Vagina (tissue), 2 donors: ENCODE measurements at regions not wholly inside any gene's neighbourhood (a gene's known extent, or its start where the extent isn't known, plus 50 kb on each side); places are given as distances from the start of the nearest gene placed in this dataset.

Experiments used
- POLR2AphosphoS5 ChIP-seq, 2 donors: sonication (generic); formaldehyde crosslinking; IDR thresholded peaks; one replicate each; pipeline ENCODE4 v1.9.0; 2017; ENCODE audit warnings: antibody characterized with exemption in 2 of 2, mild to moderate bottlenecking in 2 of 2, low read depth in 1 of 2; ENCODE audit not compliant: insufficient read depth in 1 of 2
- TF ChIP-seq, protein P1 (sequence below), 3 experiments: fragments of 450-650 bp in 2 of 3; fragments of 200-600 bp in 1 of 3; sonication (generic) in 1 of 3; IDR thresholded peaks; one replicate each; pipeline ENCODE4 v1.5.1; 2017 to 2019; ENCODE audit warnings: antibody characterized with exemption in 3 of 3, mild to moderate bottlenecking in 2 of 3, moderate library complexity in 2 of 3

DNA sequence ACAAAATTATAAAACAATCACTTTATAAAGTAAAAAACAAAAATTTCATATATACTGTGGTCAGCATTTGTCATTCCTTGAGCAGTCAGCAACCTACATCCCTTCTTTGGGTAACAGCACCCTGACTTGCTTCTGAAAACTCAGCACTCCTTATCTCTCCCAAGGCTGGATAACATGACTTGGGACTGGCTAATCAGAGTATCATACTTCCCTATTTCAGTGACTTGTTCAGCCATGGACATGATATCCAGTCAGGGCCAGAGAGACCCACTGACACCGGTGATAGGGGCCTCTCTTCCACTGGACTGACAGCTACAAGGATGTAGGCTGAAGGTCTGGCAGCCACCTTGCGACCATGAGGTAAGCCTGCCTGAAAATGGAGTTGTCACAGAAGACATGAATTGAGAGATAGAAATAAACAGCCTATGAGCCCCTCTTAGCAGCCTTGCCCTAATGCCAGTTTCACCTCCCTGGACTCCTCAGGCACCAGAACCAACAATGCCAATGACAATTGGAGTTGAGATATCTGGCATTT is 84.4 kb upstream of the NEBL start:
- TF ChIP-seq, protein P1, sequence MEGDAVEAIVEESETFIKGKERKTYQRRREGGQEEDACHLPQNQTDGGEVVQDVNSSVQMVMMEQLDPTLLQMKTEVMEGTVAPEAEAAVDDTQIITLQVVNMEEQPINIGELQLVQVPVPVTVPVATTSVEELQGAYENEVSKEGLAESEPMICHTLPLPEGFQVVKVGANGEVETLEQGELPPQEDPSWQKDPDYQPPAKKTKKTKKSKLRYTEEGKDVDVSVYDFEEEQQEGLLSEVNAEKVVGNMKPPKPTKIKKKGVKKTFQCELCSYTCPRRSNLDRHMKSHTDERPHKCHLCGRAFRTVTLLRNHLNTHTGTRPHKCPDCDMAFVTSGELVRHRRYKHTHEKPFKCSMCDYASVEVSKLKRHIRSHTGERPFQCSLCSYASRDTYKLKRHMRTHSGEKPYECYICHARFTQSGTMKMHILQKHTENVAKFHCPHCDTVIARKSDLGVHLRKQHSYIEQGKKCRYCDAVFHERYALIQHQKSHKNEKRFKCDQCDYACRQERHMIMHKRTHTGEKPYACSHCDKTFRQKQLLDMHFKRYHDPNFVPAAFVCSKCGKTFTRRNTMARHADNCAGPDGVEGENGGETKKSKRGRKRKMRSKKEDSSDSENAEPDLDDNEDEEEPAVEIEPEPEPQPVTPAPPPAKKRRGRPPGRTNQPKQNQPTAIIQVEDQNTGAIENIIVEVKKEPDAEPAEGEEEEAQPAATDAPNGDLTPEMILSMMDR (IDR thresholded peaks at IDR 0.05) = no peak
- TF ChIP-seq POLR2AphosphoS5 (IDR thresholded peaks at IDR 0.05; ENCODE audit: insufficient read depth in 1 of 2, low read depth in 1 of 2) = no peak
